SK-N-SH treated with all-trans-retinoic acid at 6 μM for 48 hours (cell line): ENCODE measurements at regions not wholly inside any gene's neighbourhood (a gene's known extent, or its start where the extent isn't known, plus 50 kb on each side); places are given as distances from the start of the nearest gene placed in this dataset.
"Not testable (repeated sequence)": the region's sequence is repeated elsewhere in the genome, so short reads cannot be mapped to it uniquely, and the experiment has no call there.

Source experiments
- ATAC-seq: fragments of 200-7000 bp; cut with Tn5 transposase; 3 replicates; pipeline ENCODE4 v1.9.1; 2020; ENCODE audit warnings: mild to moderate bottlenecking, moderate library complexity
- ARNTL ChIP-seq: fragments of 450-650 bp; formaldehyde crosslinking; IDR thresholded peaks from 2 replicates; pipeline ENCODE4 v1.5.0; 2020; ENCODE audit warnings: low read depth, mild to moderate bottlenecking, moderate library complexity, borderline replicate concordance
- BACH2 ChIP-seq: fragments of 250-450 bp; sonication (Bioruptor Pico); IDR thresholded peaks from 2 replicates; pipeline ENCODE4 v1.9.0; 2021; ENCODE audit warnings: mild to moderate bottlenecking, borderline replicate concordance
- CSDC2 ChIP-seq: fragments of 250-450 bp; sonication (Bioruptor Pico); IDR thresholded peaks from 2 replicates; pipeline ENCODE4 v1.5.0; 2020; ENCODE audit warnings: mild to moderate bottlenecking, moderate library complexity
- ESRRG ChIP-seq: fragments of 250-450 bp; sonication (Bioruptor Pico); IDR thresholded peaks from 2 replicates; pipeline ENCODE4 v1.6.1; 2021; ENCODE audit warnings: mild to moderate bottlenecking
- GLIS3 ChIP-seq: fragments of 250-450 bp; sonication (Bioruptor Pico); IDR thresholded peaks from 2 replicates; pipeline ENCODE4 v1.5.0; 2020; ENCODE audit warnings: mild to moderate bottlenecking, moderate library complexity
- ISL1 ChIP-seq: fragments of 250-450 bp; sonication (Bioruptor Pico); IDR thresholded peaks from 2 replicates; pipeline ENCODE4 v2.1.2; 2022; ENCODE audit warnings: mild to moderate bottlenecking, moderate library complexity
- OSR1 ChIP-seq: fragments of 250-450 bp; sonication (Bioruptor Pico); IDR thresholded peaks from 2 replicates; pipeline ENCODE4 v1.8.0; 2022; ENCODE audit warnings: moderate library complexity, mild to moderate bottlenecking, inconsistent platforms
- PPARA ChIP-seq: fragments of 250-450 bp; sonication (Bioruptor Pico); IDR thresholded peaks from 2 replicates; pipeline ENCODE4 v1.5.0; 2020; ENCODE audit warnings: mild to moderate bottlenecking, borderline replicate concordance
- RARB ChIP-seq: fragments of 250-450 bp; sonication (Bioruptor Pico); IDR thresholded peaks from 2 replicates; pipeline ENCODE4 v1.8.0; 2021; ENCODE audit warnings: mild to moderate bottlenecking, moderate library complexity
- SNAI2 ChIP-seq: fragments of 250-450 bp; sonication (Bioruptor Pico); IDR thresholded peaks from 2 replicates; pipeline ENCODE4 v1.5.0; 2020; ENCODE audit warnings: mild to moderate bottlenecking, moderate library complexity
- ZFP30 ChIP-seq: fragments of 450-650 bp; formaldehyde crosslinking; IDR thresholded peaks from 2 replicates; pipeline ENCODE4 v1.5.0; 2022; ENCODE audit warnings: mild to moderate bottlenecking, moderate library complexity
- ZNF70 ChIP-seq: fragments of 450-650 bp; formaldehyde crosslinking; IDR thresholded peaks from 2 replicates; pipeline ENCODE4 v1.5.0; 2020; ENCODE audit warnings: mild to moderate bottlenecking, moderate library complexity
- ZNF8 ChIP-seq: fragments of 450-650 bp; formaldehyde crosslinking; IDR thresholded peaks from 2 replicates; pipeline ENCODE4 v1.5.0; 2020; ENCODE audit warnings: mild to moderate bottlenecking, moderate library complexity
- TF ChIP-seq, protein P1 (sequence below): fragments of 250-450 bp; sonication (Bioruptor Pico); IDR thresholded peaks from 2 replicates; pipeline ENCODE4 v1.5.1; 2020; ENCODE audit warnings: low read depth, mild to moderate bottlenecking, moderate library complexity
- TF ChIP-seq, protein P2 (sequence below): fragments of 250-450 bp; sonication (Bioruptor Pico); IDR thresholded peaks from 2 replicates; pipeline ENCODE4 v1.8.0; 2020; ENCODE audit warnings: mild to moderate bottlenecking, moderate library complexity, borderline replicate concordance
- TF ChIP-seq, protein P3 (sequence below): fragments of 250-450 bp; sonication (Bioruptor Pico); IDR thresholded peaks from 2 replicates; pipeline ENCODE4 v1.5.0; 2020; ENCODE audit warnings: mild to moderate bottlenecking, moderate library complexity
- TF ChIP-seq, protein P4 (sequence below): fragments of 250-450 bp; sonication (Bioruptor Pico); IDR thresholded peaks from 2 replicates; pipeline ENCODE4 v1.8.0; 2021; ENCODE audit warnings: low read depth, mild to moderate bottlenecking, moderate library complexity, borderline replicate concordance
- TF ChIP-seq, protein P5 (sequence below): fragments of 250-450 bp; sonication (Bioruptor Pico); IDR thresholded peaks from 2 replicates; pipeline ENCODE4 v1.5.1; 2021; ENCODE audit warnings: mild to moderate bottlenecking, moderate library complexity

DNA sequence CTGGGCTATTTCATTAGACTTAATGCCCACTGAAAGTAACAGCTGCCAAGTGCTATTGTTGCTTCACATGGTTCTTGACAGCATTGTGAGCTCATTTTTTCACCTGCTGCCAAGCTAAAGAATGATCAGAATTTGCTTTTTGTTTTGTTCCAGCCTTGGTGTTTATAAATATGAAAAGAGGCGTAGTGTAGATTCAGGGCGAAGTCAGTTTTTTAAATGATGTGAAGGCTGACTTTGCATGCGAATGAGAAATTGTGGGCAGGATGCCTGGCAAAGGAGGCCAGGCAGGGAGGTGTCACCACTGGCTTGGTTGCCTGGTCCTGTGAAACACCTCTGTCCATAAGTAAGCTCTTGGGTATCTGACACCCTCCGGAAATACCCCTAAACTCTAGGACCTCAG lies 93.3 kb upstream of the NAP1L1 start:
- no peak for ATAC-seq
- TF ChIP-seq, protein P1, sequence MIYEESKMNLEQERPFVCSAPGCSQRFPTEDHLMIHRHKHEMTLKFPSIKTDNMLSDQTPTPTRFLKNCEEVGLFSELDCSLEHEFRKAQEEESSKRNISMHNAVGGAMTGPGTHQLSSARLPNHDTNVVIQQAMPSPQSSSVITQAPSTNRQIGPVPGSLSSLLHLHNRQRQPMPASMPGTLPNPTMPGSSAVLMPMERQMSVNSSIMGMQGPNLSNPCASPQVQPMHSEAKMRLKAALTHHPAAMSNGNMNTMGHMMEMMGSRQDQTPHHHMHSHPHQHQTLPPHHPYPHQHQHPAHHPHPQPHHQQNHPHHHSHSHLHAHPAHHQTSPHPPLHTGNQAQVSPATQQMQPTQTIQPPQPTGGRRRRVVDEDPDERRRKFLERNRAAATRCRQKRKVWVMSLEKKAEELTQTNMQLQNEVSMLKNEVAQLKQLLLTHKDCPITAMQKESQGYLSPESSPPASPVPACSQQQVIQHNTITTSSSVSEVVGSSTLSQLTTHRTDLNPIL (CRISPR knock-in tag): no peak
- TF ChIP-seq RARB (CRISPR knock-in tag): no peak
- TF ChIP-seq, protein P2, sequence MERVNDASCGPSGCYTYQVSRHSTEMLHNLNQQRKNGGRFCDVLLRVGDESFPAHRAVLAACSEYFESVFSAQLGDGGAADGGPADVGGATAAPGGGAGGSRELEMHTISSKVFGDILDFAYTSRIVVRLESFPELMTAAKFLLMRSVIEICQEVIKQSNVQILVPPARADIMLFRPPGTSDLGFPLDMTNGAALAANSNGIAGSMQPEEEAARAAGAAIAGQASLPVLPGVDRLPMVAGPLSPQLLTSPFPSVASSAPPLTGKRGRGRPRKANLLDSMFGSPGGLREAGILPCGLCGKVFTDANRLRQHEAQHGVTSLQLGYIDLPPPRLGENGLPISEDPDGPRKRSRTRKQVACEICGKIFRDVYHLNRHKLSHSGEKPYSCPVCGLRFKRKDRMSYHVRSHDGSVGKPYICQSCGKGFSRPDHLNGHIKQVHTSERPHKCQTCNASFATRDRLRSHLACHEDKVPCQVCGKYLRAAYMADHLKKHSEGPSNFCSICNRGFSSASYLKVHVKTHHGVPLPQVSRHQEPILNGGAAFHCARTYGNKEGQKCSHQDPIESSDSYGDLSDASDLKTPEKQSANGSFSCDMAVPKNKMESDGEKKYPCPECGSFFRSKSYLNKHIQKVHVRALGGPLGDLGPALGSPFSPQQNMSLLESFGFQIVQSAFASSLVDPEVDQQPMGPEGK (CRISPR knock-in tag): no peak
- TF ChIP-seq ISL1 (CRISPR knock-in tag): no peak
- no peak for TF ChIP-seq SNAI2 (CRISPR knock-in tag)
- TF ChIP-seq OSR1 (CRISPR knock-in tag): no peak
- TF ChIP-seq ZFP30 (CRISPR knock-in tag): no peak
- no peak for TF ChIP-seq ESRRG (CRISPR knock-in tag)
- no peak for TF ChIP-seq BACH2 (CRISPR knock-in tag)

DNA sequence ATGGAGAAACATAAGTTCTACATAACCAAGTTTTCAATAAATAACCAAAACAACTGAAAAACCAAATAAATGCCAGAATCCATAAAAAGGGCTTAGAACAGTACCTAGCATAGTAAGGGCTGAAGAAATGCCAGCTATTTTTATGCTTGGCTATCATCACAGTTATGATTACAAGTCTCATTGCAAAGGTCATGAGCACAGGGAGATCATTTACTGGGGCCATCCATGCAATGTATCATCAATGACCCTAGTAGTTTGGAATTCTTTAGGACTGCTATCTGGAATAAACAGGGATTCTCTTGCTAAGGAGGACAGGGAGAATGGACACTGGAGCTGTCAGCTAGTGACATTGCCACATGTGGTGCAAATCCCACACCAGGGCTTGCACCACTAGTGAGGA lies 92.5 kb upstream of the NAP1L1 start:
- no peak for ATAC-seq
- no peak for TF ChIP-seq ESRRG (CRISPR knock-in tag)
- no peak for TF ChIP-seq GLIS3
- TF ChIP-seq ARNTL (CRISPR knock-in tag): no peak
- TF ChIP-seq RARB (CRISPR knock-in tag): no peak
- TF ChIP-seq, protein P3, sequence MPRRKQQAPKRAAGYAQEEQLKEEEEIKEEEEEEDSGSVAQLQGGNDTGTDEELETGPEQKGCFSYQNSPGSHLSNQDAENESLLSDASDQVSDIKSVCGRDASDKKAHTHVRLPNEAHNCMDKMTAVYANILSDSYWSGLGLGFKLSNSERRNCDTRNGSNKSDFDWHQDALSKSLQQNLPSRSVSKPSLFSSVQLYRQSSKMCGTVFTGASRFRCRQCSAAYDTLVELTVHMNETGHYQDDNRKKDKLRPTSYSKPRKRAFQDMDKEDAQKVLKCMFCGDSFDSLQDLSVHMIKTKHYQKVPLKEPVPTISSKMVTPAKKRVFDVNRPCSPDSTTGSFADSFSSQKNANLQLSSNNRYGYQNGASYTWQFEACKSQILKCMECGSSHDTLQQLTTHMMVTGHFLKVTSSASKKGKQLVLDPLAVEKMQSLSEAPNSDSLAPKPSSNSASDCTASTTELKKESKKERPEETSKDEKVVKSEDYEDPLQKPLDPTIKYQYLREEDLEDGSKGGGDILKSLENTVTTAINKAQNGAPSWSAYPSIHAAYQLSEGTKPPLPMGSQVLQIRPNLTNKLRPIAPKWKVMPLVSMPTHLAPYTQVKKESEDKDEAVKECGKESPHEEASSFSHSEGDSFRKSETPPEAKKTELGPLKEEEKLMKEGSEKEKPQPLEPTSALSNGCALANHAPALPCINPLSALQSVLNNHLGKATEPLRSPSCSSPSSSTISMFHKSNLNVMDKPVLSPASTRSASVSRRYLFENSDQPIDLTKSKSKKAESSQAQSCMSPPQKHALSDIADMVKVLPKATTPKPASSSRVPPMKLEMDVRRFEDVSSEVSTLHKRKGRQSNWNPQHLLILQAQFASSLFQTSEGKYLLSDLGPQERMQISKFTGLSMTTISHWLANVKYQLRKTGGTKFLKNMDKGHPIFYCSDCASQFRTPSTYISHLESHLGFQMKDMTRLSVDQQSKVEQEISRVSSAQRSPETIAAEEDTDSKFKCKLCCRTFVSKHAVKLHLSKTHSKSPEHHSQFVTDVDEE: no peak
- TF ChIP-seq, protein P1 (CRISPR knock-in tag): no peak
- TF ChIP-seq ZNF70 (CRISPR knock-in tag): no peak
- TF ChIP-seq, protein P4, sequence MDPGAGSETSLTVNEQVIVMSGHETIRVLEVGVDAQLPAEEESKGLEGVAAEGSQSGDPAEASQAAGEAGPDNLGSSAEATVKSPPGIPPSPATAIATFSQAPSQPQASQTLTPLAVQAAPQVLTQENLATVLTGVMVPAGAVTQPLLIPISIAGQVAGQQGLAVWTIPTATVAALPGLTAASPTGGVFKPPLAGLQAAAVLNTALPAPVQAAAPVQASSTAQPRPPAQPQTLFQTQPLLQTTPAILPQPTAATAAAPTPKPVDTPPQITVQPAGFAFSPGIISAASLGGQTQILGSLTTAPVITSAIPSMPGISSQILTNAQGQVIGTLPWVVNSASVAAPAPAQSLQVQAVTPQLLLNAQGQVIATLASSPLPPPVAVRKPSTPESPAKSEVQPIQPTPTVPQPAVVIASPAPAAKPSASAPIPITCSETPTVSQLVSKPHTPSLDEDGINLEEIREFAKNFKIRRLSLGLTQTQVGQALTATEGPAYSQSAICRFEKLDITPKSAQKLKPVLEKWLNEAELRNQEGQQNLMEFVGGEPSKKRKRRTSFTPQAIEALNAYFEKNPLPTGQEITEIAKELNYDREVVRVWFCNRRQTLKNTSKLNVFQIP (CRISPR knock-in tag): no peak
- no peak for TF ChIP-seq CSDC2 (CRISPR knock-in tag)
- no peak for TF ChIP-seq ZNF8

DNA sequence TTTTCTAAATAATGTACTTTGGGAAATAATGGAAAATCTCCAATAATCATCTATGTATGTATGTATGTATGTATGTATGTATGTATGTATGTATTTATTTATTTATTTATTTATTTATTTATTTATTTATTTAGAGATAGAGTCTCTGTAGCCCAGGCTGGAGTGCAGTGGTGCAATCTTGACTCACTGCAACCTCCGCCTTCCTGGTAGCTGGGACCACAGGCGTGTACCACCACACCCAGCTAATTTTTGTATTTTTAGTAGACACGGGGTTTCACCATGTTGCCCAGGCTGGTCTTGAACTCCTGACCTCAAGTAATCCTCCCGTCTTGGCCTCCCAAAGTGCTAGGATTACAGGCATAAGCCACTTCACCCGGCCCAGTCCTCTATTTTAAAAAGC lies 91.5 kb upstream of the NAP1L1 start:
- ATAC-seq: not testable (repeated sequence)

DNA sequence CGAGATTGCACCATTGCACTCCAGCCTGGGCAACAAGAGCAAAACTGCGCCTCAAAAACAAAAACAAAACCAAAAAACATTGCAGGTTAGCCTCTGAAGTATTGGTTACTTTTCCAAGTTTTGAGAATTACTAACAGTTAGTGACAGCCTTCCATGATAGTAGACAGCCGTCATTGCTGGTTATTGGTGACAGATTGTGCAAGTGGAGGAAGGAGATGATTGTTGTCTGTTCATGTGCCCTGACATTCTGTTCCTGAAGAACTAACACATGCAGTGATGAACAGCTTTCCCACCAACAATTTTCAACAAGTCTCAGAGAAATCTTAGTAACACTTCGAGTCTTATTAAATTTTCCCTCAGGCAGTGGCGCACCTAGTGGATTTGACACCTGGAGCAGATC lies 89.3 kb upstream of the NAP1L1 start:
- TF ChIP-seq, protein P5, sequence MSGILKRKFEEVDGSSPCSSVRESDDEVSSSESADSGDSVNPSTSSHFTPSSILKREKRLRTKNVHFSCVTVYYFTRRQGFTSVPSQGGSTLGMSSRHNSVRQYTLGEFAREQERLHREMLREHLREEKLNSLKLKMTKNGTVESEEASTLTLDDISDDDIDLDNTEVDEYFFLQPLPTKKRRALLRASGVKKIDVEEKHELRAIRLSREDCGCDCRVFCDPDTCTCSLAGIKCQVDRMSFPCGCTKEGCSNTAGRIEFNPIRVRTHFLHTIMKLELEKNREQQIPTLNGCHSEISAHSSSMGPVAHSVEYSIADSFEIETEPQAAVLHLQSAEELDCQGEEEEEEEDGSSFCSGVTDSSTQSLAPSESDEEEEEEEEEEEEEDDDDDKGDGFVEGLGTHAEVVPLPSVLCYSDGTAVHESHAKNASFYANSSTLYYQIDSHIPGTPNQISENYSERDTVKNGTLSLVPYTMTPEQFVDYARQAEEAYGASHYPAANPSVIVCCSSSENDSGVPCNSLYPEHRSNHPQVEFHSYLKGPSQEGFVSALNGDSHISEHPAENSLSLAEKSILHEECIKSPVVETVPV (CRISPR knock-in tag): no peak
- TF ChIP-seq, protein P3: no peak
- no peak for TF ChIP-seq ZFP30 (CRISPR knock-in tag)
- TF ChIP-seq, protein P1 (CRISPR knock-in tag): no peak
- no peak for TF ChIP-seq PPARA (CRISPR knock-in tag)
- ATAC-seq: no peak
